Activated naive CD4-positive, alpha-beta T cell (primary cell): ENCODE measurements at regions not wholly inside any gene's neighbourhood (a gene's known extent, or its start where the extent isn't known, plus 50 kb on each side); places are given as distances from the start of the nearest gene placed in this dataset.
"Not testable (repeated sequence)": the region's sequence is repeated elsewhere in the genome, so short reads cannot be mapped to it uniquely, and the experiment has no call there.

Experiments used
- DNase-seq, 4 experiments: peaks; one replicate each; lab custom pipeline; 2025; lab: John Stamatoyannopoulos, UW

GRCh38 chr15:93360976-93361375 lies 272.0 kb upstream of the RGMA start:
- no peak for DNase-seq

- DNase-seq, result no peak
These were observed 271.3 kb upstream of the RGMA start for GRCh38 chr15:93360318-93360717.

GRCh38 chr15:93359425-93360131 lies 270.6 kb upstream of the RGMA start:
- DNase-seq, result no peak

- DNase-seq, result no peak
These were observed 270.0 kb upstream of the RGMA start for GRCh38 chr15:93359060-93359408.

DNA sequence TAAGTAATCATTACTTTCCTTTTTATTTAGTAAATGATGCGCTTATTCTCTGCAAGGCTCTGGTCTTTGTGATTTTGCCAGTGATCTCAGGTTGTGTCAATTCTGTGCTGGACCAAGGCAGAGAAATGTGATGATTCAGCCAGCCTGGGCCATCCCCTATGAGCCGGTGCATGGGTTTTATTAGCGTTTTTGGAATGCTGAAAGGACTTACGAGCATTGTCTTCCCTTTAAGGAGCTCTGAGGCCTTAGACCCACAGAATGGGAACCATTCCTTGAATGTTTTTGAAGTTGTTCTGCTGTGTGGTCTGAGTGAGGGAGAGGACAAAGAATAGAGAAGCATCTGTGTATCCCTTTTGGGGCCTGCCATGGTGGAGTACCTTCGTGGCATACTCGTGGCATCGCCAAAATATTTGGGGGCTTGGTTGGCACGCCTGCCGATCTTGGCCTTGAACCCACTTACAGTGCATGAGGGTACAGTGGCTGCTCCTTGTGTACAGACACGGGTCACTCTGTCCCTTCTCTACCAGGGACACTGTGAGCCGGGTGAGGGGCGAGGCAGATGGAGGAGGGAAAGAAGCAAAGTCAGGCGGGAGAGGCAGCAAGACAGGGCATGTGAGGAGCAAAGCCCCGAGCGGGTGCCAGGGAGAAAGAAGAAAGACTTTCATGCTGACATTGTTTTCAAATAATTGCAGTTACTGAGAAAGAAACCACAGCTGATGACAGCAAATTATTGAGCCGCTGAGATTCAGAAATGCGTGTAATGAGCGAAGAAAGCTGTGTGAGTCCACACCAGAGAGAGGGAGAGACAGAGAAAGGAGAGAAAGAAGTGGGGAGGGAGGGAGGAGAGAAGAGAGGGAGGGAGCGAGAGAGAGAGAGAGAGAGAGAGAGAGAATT lies 269.4 kb upstream of the RGMA start:
- DNase-seq, result no peak

DNA sequence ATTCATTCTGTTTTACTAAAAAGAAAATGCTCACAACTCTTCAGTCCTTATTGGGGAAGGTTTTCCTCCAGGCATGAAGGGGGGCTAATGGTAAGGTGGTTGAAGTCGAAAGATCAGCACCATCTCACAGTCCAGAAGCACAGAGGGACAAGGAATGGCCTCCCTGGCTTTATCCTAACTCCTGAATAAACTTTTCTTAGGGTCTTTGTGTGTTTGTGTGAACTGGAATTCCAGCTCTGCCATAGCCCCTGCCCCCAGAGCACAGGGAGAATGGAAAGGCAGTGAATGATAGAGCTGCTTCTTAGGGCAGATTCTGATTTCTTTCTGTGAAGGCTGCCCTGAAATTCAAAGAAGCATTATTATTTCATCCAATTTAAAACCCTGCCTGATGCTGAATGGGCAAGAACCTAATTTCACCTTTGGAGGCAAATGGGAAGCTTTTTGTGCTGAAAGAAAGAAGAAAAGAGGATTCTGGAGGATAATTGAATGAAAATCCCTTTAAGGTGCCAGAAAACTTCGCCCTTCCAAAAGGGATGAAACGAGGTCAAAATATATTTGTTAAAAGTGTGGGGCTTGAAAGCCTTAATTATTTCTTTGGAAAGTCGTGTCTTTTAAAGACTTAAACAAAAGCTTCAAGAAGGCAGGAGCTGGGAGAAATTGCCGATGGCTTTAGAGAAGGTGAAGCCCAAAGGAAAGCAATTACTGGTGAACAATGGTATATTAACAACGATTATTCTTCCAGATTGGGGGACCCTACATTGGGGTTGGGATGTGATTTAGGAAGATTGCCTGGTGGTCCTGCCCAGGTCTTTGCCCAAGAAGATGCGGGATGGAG lies 259.9 kb upstream of the RGMA start:
- no peak for DNase-seq

- no peak for DNase-seq
These were observed 259.0 kb upstream of the RGMA start for GRCh38 chr15:93347986-93348385.

DNA sequence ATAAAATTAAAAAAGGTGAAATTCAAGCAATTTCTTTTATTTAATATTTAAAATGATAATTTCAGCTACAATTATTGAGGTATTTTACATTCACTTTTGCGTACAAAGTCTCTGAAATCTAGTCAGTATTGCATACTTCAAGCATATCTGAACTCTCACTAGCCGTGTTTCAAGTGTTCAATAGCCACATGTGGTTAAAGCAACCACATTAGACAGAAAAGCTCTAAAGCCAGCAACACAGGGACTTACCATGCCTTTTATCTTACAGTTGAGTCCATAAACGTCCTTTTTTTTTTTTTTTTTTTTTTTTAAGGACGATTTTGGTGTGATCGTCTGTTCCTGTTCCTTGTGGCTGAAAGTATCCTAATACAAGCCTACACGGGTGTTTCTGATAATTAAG lies 257.0 kb upstream of the RGMA start:
- no peak for DNase-seq

DNA sequence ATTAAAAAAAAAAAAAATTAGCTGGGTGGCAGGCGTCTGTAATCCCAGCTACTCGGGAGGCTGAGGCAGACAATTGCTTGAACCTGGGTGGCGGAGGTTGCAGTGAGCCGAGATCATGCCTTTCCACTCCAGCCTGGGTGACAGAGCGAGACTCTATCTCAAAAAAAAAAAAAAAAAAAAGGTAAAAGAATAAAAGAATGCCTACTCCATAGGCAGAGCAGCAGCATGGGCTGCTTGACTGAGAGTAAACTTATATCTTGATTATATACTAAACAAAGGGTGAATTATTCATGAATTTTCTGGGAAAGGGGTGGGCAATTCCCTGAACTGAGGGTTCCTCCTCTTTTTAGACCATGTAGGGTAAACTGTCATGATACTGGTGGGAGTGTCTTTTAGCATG lies 254.4 kb upstream of the RGMA start:
- not testable (repeated sequence) for DNase-seq

GRCh38 chr15:93341164-93341563 lies 252.2 kb upstream of the RGMA start:
- DNase-seq, result no peak

DNA sequence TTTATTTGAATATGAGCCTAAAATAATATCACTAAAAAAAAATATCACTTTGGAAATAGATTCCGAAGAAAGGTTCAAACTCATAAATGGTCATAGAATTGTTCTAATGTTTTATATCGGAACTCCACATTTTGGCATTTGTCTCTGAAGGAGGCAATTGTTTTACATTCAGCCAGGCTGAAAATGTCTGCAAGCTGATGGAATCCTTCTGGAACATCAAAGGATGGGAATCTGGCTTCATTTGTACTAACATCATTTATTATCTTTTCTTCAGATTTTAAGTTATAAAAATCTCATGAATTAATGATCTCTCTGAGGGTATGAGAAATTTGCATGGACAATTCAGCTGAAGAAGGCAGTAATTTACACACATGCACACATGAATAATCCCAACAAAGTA lies 251.4 kb upstream of the RGMA start:
- DNase-seq, result no peak

DNA sequence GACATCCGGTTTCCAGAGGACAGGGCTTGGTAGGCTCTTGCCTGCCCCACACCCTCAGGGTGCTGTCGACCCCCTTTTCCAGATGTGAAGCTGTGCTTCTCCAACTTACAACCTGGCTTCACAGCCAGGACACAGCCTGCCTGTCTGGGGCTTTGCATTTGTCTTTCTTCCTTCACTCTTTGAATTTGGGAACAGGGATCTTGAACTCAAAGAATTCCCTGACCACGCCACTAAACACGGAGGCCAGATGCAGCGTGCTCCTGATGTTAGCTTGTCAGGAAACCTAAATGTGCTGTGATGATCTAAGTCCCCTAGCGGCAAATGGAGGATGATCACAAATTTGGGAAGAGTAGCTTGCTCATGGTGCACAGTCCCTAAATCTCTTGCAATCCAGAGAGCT lies 244.8 kb upstream of the RGMA start:
- DNase-seq, result no peak

GRCh38 chr15:93333126-93333525 lies 244.1 kb upstream of the RGMA start:
- not testable (repeated sequence) for DNase-seq

GRCh38 chr15:93332168-93332553 lies 243.2 kb upstream of the RGMA start:
- DNase-seq, result no peak

- DNase-seq, result no peak
These were observed 242.6 kb upstream of the RGMA start for GRCh38 chr15:93331545-93332167.

- DNase-seq, result no peak
These were observed 242.0 kb upstream of the RGMA start for GRCh38 chr15:93330912-93331544.

GRCh38 chr15:93327364-93327763 lies 238.4 kb upstream of the RGMA start:
- no peak for DNase-seq

DNA sequence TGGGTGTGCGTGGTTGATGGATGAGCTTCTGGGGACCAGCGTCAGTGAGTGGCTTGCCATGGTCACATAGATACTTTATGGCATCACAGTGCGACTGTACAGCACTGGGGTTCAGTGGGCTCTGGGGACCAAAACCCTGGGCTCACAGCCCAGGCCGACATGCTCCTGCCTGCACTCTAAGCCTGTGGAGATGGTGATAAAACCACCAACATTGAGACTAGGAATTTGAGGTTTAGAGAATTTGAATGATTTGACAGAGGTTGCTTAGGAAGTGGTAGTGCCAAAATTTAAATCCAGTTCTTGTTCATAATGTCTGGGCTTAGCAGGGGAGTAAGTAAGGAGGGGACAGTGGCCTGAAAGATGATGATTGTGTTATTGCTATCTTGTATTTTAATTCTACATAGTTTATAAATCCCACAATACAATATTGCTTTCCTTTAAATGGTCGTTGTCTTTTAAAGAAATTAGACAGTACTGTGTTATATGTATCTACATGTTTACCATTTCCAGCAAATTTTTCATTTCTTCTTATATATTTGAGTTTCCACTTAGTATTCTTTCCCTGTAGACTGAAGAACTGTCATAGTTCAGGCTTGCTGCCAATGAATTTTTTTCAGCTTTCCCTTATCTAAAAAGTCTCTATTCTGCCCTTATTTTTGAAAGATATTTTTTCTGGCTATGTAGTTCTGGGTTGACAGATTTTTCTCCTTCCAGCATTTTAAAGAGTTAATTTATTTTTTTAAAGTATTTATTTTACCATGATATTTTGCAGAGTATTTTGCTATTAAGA lies 235.4 kb upstream of the RGMA start:
- no peak for DNase-seq

DNA sequence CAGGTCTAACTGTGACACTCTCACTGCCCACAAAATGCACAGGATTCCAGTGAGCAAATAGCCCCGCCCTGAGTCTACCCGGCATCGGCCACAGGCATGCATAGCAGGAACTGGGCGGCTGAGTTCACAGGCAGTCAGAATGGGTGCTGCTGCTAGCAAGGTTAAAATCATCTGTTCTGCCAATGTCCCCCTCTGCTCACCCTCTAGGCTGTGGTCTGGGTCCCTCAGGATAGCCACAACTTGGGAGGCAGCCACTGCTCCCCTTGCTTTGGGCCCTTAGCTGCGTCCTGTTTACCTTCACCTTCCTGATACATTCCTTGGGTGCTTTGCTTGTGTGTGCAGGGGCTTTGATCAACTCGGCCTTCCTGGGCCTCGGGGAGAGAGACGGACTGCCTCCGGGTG lies 232.9 kb upstream of the RGMA start:
- no peak for DNase-seq

- no peak for DNase-seq
These were observed 230.3 kb upstream of the RGMA start for GRCh38 chr15:93319121-93319814.
